ENCODE measurements at regions not wholly inside any gene's neighbourhood (a gene's known extent, or its start where the extent isn't known, plus 50 kb on each side); places are given as distances from the start of the nearest gene placed in this dataset.
A peak's percentile ranks its signal among the peaks of the same experiment; 100 is the strongest.
"Not testable (repeated sequence)": the region's sequence is repeated elsewhere in the genome, so short reads cannot be mapped to it uniquely, and the experiment has no call there.

GRCh38 chr21:8194042-8194441 lies 2327.3 kb upstream of the TPTE start:
- H3K27me3 Mint-ChIP-seq, CTCF ChIA-PET, H3K4me3 Mint-ChIP-seq, H3K4me1 Mint-ChIP-seq, H3K27ac Mint-ChIP-seq, DNase-seq, H3K9me3 Mint-ChIP-seq, H3K36me3 Mint-ChIP-seq: not testable (repeated sequence)

- H3K27me3 Mint-ChIP-seq, H3K27ac Mint-ChIP-seq, H3K4me1 Mint-ChIP-seq, H3K9me3 Mint-ChIP-seq, H3K36me3 Mint-ChIP-seq, H3K4me3 Mint-ChIP-seq, CTCF ChIA-PET, DNase-seq: not testable (repeated sequence)
Observed at GRCh38 chr21:8197377-8198027, 2323.9 kb upstream of the TPTE start.

GRCh38 chr21:8205094-8205891 lies 2316.1 kb upstream of the TPTE start:
- H3K4me1 Mint-ChIP-seq, H3K36me3 Mint-ChIP-seq, H3K9me3 Mint-ChIP-seq, DNase-seq, CTCF ChIA-PET, H3K4me3 Mint-ChIP-seq, H3K27me3 Mint-ChIP-seq, H3K27ac Mint-ChIP-seq: not testable (repeated sequence)

- DNase-seq, H3K4me3 Mint-ChIP-seq, H3K4me1 Mint-ChIP-seq, CTCF ChIA-PET, H3K27ac Mint-ChIP-seq, H3K9me3 Mint-ChIP-seq, H3K27me3 Mint-ChIP-seq, H3K36me3 Mint-ChIP-seq: not testable (repeated sequence)
Observed at GRCh38 chr21:8205892-8206188, 2315.5 kb upstream of the TPTE start.

GRCh38 chr21:8212986-8213550 lies 2308.3 kb upstream of the TPTE start:
- H3K9me3 Mint-ChIP-seq, H3K4me1 Mint-ChIP-seq, H3K27me3 Mint-ChIP-seq, H3K36me3 Mint-ChIP-seq, CTCF ChIA-PET, H3K4me3 Mint-ChIP-seq, H3K27ac Mint-ChIP-seq: not testable (repeated sequence)
- DNase-seq: peak; percentile 34

GRCh38 chr21:8214539-8214938 lies 2306.8 kb upstream of the TPTE start:
- H3K9me3 Mint-ChIP-seq, H3K36me3 Mint-ChIP-seq, CTCF ChIA-PET, DNase-seq, H3K27ac Mint-ChIP-seq, H3K4me1 Mint-ChIP-seq, H3K4me3 Mint-ChIP-seq, H3K27me3 Mint-ChIP-seq: not testable (repeated sequence)

- H3K4me1 Mint-ChIP-seq, DNase-seq, H3K27ac Mint-ChIP-seq, H3K4me3 Mint-ChIP-seq, H3K9me3 Mint-ChIP-seq, CTCF ChIA-PET, H3K36me3 Mint-ChIP-seq, H3K27me3 Mint-ChIP-seq: not testable (repeated sequence)
Observed at GRCh38 chr21:8229366-8230150, 2291.8 kb upstream of the TPTE start.

GRCh38 chr21:8231252-8231651 lies 2290.1 kb upstream of the TPTE start:
- H3K4me3 Mint-ChIP-seq, H3K36me3 Mint-ChIP-seq, H3K9me3 Mint-ChIP-seq, H3K27me3 Mint-ChIP-seq, H3K4me1 Mint-ChIP-seq, CTCF ChIA-PET, DNase-seq, H3K27ac Mint-ChIP-seq: not testable (repeated sequence)

GRCh38 chr21:8233000-8233399 lies 2288.4 kb upstream of the TPTE start:
- H3K4me3 Mint-ChIP-seq, H3K27me3 Mint-ChIP-seq, H3K4me1 Mint-ChIP-seq, H3K27ac Mint-ChIP-seq, CTCF ChIA-PET, DNase-seq, H3K36me3 Mint-ChIP-seq, H3K9me3 Mint-ChIP-seq: not testable (repeated sequence)

- H3K9me3 Mint-ChIP-seq: not testable (repeated sequence)
Observed at GRCh38 chr21:8234059-8234458, 2287.3 kb upstream of the TPTE start.

GRCh38 chr21:8244723-8245641 lies 2276.4 kb upstream of the TPTE start:
- H3K4me1 Mint-ChIP-seq, DNase-seq, CTCF ChIA-PET, H3K4me3 Mint-ChIP-seq, H3K9me3 Mint-ChIP-seq, H3K27ac Mint-ChIP-seq, H3K36me3 Mint-ChIP-seq, H3K27me3 Mint-ChIP-seq: not testable (repeated sequence)

More at GRCh38 chr21:8234059-8234458, 2287.3 kb upstream of the TPTE start:
- CTCF ChIA-PET, H3K4me3 Mint-ChIP-seq, H3K27me3 Mint-ChIP-seq, DNase-seq, H3K4me1 Mint-ChIP-seq, H3K27ac Mint-ChIP-seq, H3K36me3 Mint-ChIP-seq: not testable (repeated sequence)

GRCh38 chr21:8245642-8246402 lies 2275.6 kb upstream of the TPTE start:
- CTCF ChIA-PET, H3K4me3 Mint-ChIP-seq, H3K4me1 Mint-ChIP-seq, DNase-seq, H3K27me3 Mint-ChIP-seq, H3K36me3 Mint-ChIP-seq, H3K27ac Mint-ChIP-seq, H3K9me3 Mint-ChIP-seq: not testable (repeated sequence)

GRCh38 chr21:8251701-8252100 lies 2269.7 kb upstream of the TPTE start:
- H3K4me1 Mint-ChIP-seq, H3K27me3 Mint-ChIP-seq, H3K9me3 Mint-ChIP-seq, H3K36me3 Mint-ChIP-seq, H3K4me3 Mint-ChIP-seq, CTCF ChIA-PET, H3K27ac Mint-ChIP-seq, DNase-seq: not testable (repeated sequence)

GRCh38 chr21:8255094-8255493 lies 2266.3 kb upstream of the TPTE start:
- CTCF ChIA-PET, H3K27ac Mint-ChIP-seq, H3K27me3 Mint-ChIP-seq, H3K4me3 Mint-ChIP-seq, H3K9me3 Mint-ChIP-seq, H3K4me1 Mint-ChIP-seq, H3K36me3 Mint-ChIP-seq: not testable (repeated sequence)
- DNase-seq: peak; percentile 20

Data from activated naive CD4-positive, alpha-beta T cell treated with anti-CD3 and anti-CD28 coated beads, Interleukin-2, amount 10 ng/mL, durations not matched to agents 7 days and 5 days (primary cell).